ENCODE measurements at regions not wholly inside any gene's neighbourhood (a gene's known extent, or its start where the extent isn't known, plus 50 kb on each side); places are given as distances from the start of the nearest gene placed in this dataset.

DNA sequence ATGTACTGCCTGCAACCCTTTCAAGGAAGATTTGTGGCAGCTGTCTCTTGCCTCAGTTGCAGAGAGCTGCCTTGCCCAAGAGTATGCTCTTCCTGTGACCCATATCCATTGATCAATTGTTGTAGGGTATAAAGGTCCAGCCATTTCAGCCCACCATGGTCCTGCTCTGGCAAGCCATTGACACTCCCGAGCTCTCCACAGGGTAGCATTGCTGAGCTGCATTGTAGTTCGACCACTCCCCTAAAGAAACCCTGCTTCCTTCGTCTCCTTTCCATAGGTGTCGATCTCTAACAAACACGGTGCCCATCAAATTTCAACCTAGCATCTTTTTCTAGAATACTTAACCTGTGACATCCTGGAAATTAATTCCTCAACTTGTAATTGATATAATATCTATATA lies 104.9 kb upstream of the NDUFV2 start:
- peaks cover 20% of the 10 kb centered on the region for H3K4me1 ChIP-seq (ENCODE audit: insufficient read depth, low read length)
- intact Hi-C loops (cut with micrococcal nuclease), result loop anchor here (2.0 kb wide), 2 partner anchors 19 to 57 kb away; no protein-coding TSS in a partner anchor
- ChIA-PET POLR2A (ENCODE audit: unreplicated experiment) (no interaction called here), CTCF (no interaction called here)
- H3K9ac ChIP-seq (ENCODE audit: low read length), result no peak overlapping the region
- no peaks in the 10 kb centered on the region for H3K27me3 ChIP-seq (ENCODE audit: low read length)
- DNase-seq (no peak), ATAC-seq (no peak)
- no TSS peak for BruUV-seq (replicated peaks)
- TF ChIP-seq EZH2phosphoT487 (IDR thresholded peaks at IDR 0.05; ENCODE audit: borderline replicate concordance, low read length), result no peak
- no peak for TF ChIP-seq EZH2 (IDR thresholded peaks at IDR 0.05; ENCODE audit: low read length, unreplicated experiment)
- TF ChIP-seq, protein P1, sequence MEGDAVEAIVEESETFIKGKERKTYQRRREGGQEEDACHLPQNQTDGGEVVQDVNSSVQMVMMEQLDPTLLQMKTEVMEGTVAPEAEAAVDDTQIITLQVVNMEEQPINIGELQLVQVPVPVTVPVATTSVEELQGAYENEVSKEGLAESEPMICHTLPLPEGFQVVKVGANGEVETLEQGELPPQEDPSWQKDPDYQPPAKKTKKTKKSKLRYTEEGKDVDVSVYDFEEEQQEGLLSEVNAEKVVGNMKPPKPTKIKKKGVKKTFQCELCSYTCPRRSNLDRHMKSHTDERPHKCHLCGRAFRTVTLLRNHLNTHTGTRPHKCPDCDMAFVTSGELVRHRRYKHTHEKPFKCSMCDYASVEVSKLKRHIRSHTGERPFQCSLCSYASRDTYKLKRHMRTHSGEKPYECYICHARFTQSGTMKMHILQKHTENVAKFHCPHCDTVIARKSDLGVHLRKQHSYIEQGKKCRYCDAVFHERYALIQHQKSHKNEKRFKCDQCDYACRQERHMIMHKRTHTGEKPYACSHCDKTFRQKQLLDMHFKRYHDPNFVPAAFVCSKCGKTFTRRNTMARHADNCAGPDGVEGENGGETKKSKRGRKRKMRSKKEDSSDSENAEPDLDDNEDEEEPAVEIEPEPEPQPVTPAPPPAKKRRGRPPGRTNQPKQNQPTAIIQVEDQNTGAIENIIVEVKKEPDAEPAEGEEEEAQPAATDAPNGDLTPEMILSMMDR (conservative IDR thresholded peaks at IDR 0.05; ENCODE audit: low read depth, low read length), result no peak
- no peak overlapping the region for H3K4me2 ChIP-seq (ENCODE audit: low read length)
- H3K9me2 ChIP-seq (replicated peaks; ENCODE audit: low read length), result no peaks in the 10 kb centered on the region
- no peaks in the 10 kb centered on the region for H3F3A ChIP-seq (ENCODE audit: low read length, unreplicated experiment)
- H2AFZ ChIP-seq (ENCODE audit: low read length), result no peak overlapping the region
- H3K79me2 ChIP-seq (ENCODE audit: low read length), result no peaks in the 10 kb centered on the region
- no peaks in the 10 kb centered on the region for H4K20me1 ChIP-seq (ENCODE audit: low read length)
- no peaks in the 10 kb centered on the region for H3K9me3 ChIP-seq (ENCODE audit: low read length)
- H3K36me3 ChIP-seq (ENCODE audit: low read depth, low read length), result no peaks in the 10 kb centered on the region
- no peak overlapping the region for H3K4me3 ChIP-seq (ENCODE audit: low read length)
- H3K27ac ChIP-seq (ENCODE audit: low read length), result no peak overlapping the region

DNA sequence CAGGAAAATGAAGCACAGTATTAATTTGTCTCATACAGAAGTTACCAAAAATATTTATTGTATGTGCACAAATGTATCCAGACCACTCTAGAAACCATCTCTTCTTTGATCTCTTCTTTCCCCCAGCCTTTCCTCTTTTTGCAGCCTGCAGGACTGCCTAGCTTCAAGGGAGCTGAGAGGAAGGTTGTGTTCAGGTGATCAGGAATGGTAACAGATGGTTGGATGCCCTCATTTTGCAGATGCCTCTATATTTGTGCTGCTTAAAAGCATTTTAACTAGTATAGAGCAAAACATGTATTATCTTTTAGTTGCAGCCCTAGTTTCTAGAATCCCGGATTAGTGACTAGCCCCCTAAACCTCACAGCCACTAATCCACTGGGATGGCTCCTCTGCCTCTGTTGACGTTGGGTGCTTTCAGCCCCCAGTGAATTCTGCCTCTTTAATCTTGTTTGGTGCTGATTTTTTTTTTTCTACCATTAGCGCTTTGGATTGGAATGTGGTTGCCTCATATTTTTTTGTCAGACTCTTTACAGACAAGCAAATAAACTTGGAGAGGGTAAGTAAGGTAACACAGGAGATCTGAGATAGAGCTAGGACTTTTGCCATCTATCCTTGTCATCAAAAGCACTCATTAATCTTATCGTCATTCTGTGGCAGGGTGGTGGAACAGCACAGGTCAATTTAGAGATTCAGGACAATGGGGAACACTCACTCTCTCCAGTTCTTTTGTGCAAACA lies 103.8 kb upstream of the NDUFV2 start:
- H3K4me3 ChIP-seq (ENCODE audit: low read length), result no peak overlapping the region
- intact Hi-C loops (cut with micrococcal nuclease), result no loop called here
- no peaks in the 10 kb centered on the region for H3K36me3 ChIP-seq (ENCODE audit: low read depth, low read length)
- H3F3A ChIP-seq (ENCODE audit: low read length, unreplicated experiment), result no peaks in the 10 kb centered on the region
- no peak for ATAC-seq
- TF ChIP-seq, protein P1 (conservative IDR thresholded peaks at IDR 0.05; ENCODE audit: low read depth, low read length), result no peak
- no peak for TF ChIP-seq EZH2phosphoT487 (IDR thresholded peaks at IDR 0.05; ENCODE audit: borderline replicate concordance, low read length)
- TF ChIP-seq EZH2 (IDR thresholded peaks at IDR 0.05; ENCODE audit: low read length, unreplicated experiment), result no peak
- DNase-seq, result no peak
- no peaks in the 10 kb centered on the region for H3K27me3 ChIP-seq (ENCODE audit: low read length)
- H3K4me2 ChIP-seq (ENCODE audit: low read length), result no peak overlapping the region
- no peaks in the 10 kb centered on the region for H3K79me2 ChIP-seq (ENCODE audit: low read length)
- no TSS peak for BruUV-seq (replicated peaks)
- H2AFZ ChIP-seq (ENCODE audit: low read length), result no peak overlapping the region
- no peaks in the 10 kb centered on the region for H3K9me2 ChIP-seq (replicated peaks; ENCODE audit: low read length)
- H3K4me1 ChIP-seq (ENCODE audit: insufficient read depth, low read length), result peaks cover 20% of the 10 kb centered on the region
- no peak overlapping the region for H3K9ac ChIP-seq (ENCODE audit: low read length)
- no peak overlapping the region for H3K27ac ChIP-seq (ENCODE audit: low read length)
- no peaks in the 10 kb centered on the region for H3K9me3 ChIP-seq (ENCODE audit: low read length)
- no peaks in the 10 kb centered on the region for H4K20me1 ChIP-seq (ENCODE audit: low read length)
- ChIA-PET POLR2A (ENCODE audit: unreplicated experiment) (no interaction called here), CTCF (interaction anchor here (0.5 kb wide), 1 partner anchor 15 kb away, joined by 3 read pairs; no protein-coding TSS in a partner anchor)

DNA sequence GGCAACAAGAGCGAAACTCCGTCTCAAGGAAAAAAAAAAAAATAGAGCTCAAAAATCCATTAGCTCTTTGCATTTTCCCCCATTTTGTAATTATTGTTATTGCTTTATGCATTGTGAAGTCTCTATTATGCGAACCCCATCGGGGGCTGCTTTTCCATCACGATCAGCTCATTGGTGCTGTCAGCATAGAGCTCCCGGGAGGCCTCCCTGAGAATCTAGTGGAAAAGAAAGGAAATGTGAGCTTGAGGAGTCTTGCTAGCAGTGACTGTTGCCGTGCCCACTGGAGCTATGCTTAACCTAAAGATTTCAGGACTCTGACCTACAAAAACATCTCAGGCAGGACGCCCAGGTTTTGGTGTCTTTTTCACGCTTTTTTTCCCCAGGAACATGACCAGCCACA lies 102.6 kb upstream of the NDUFV2 start:
- H3K9me2 ChIP-seq (replicated peaks; ENCODE audit: low read length), result no peaks in the 10 kb centered on the region
- H4K20me1 ChIP-seq (ENCODE audit: low read length), result no peaks in the 10 kb centered on the region
- ChIA-PET CTCF (interaction anchor here (0.7 kb wide), 1 partner anchor 303 kb away, joined by 21 read pairs; no protein-coding TSS in a partner anchor), POLR2A (ENCODE audit: unreplicated experiment) (interaction anchor here (0.6 kb wide), 1 partner anchor 79 kb away, joined by 3 read pairs; no protein-coding TSS in a partner anchor)
- BruUV-seq (replicated peaks), result no TSS peak
- no peak overlapping the region for H3K4me2 ChIP-seq (ENCODE audit: low read length)
- H3K9me3 ChIP-seq (ENCODE audit: low read length), result no peaks in the 10 kb centered on the region
- H3K79me2 ChIP-seq (ENCODE audit: low read length), result no peaks in the 10 kb centered on the region
- H2AFZ ChIP-seq (ENCODE audit: low read length), result no peak overlapping the region
- ATAC-seq (no peak), DNase-seq (no peak)
- intact Hi-C loops (cut with micrococcal nuclease), result no loop called here
- no peaks in the 10 kb centered on the region for H3K36me3 ChIP-seq (ENCODE audit: low read depth, low read length)
- no peak overlapping the region for H3K9ac ChIP-seq (ENCODE audit: low read length)
- no peak overlapping the region for H3K4me3 ChIP-seq (ENCODE audit: low read length)
- TF ChIP-seq EZH2 (IDR thresholded peaks at IDR 0.05; ENCODE audit: low read length, unreplicated experiment) (no peak), EZH2phosphoT487 (IDR thresholded peaks at IDR 0.05; ENCODE audit: borderline replicate concordance, low read length) (no peak)
- TF ChIP-seq, protein P1 (conservative IDR thresholded peaks at IDR 0.05; ENCODE audit: low read depth, low read length), result no peak
- no peaks in the 10 kb centered on the region for H3F3A ChIP-seq (ENCODE audit: low read length, unreplicated experiment)
- H3K4me1 ChIP-seq (ENCODE audit: insufficient read depth, low read length), result peaks cover 14% of the 10 kb centered on the region
- H3K27ac ChIP-seq (ENCODE audit: low read length), result no peak overlapping the region
- no peaks in the 10 kb centered on the region for H3K27me3 ChIP-seq (ENCODE audit: low read length)

All from PC-3 (cell line).